Gastroesophageal sphincter (tissue), 4 donors: ENCODE measurements at regions not wholly inside any gene's neighbourhood (a gene's known extent, or its start where the extent isn't known, plus 50 kb on each side); places are given as distances from the start of the nearest gene placed in this dataset.

Experiments used
- ATAC-seq: fragments of 150-250 bp; one replicate; pipeline ENCODE4 v1.9.1; 2016; ENCODE audit warnings: mild to moderate bottlenecking, moderate library complexity
- H3K27ac ChIP-seq, 4 donors: fragments of 200-600 bp; sonication (generic) in 3 of 4; 1 replicate in 3 of 4; 2 replicates in 1 of 4; pipeline ENCODE4 v1.5.1; 2016 to 2019
- H3K27me3 ChIP-seq: fragments of 200-600 bp; sonication (generic); one replicate; pipeline ENCODE4 v1.5.1; 2019
- H3K36me3 ChIP-seq, 2 donors: fragments of 200-600 bp; sonication (generic); one replicate each; pipeline ENCODE4 v1.5.1; 2019; ENCODE audit warnings: control low read depth in 1 of 2
- H3K4me1 ChIP-seq, 3 donors: fragments of 200-600 bp; sonication (generic); 1 replicate in 2 of 3; 2 replicates in 1 of 3; pipeline ENCODE4 v1.5.1; 2016 to 2019; ENCODE audit warnings: control low read depth in 2 of 3
- H3K4me3 ChIP-seq, 2 donors: fragments of 200-600 bp; sonication (generic); one replicate each; pipeline ENCODE4 v1.5.1; 2019; ENCODE audit warnings: mild to moderate bottlenecking in 1 of 2, moderate library complexity in 1 of 2
- H3K9me3 ChIP-seq, 3 donors: fragments of 200-600 bp; sonication (generic); one replicate each; pipeline ENCODE4 v1.5.1; 2017 to 2019; ENCODE audit warnings: control low read depth in 2 of 3
- EP300 ChIP-seq: sonication (generic); formaldehyde crosslinking; IDR thresholded peaks from one replicate; pipeline ENCODE4 v1.6.1; 2017; ENCODE audit warnings: antibody characterized with exemption, mild to moderate bottlenecking
- POLR2A ChIP-seq, 2 donors: fragments of 450-650 bp; IDR thresholded peaks; one replicate each; pipeline ENCODE4 v1.6.1; 2017; ENCODE audit warnings: antibody characterized with exemption in 2 of 2, mild to moderate bottlenecking in 2 of 2, moderate library complexity in 1 of 2
- POLR2AphosphoS5 ChIP-seq: sonication (generic); formaldehyde crosslinking; IDR thresholded peaks from one replicate; pipeline ENCODE4 v1.6.1; 2017; ENCODE audit warnings: antibody characterized with exemption
- WGBS, 2 donors: methylation state at CpG; one replicate each; pipeline ENCODE4 v1.1.5; 2018; ENCODE audit warnings: low coverage in 1 of 2; 5-methylcytosine and 5-hydroxymethylcytosine counted together
- TF ChIP-seq, protein P1 (sequence below), 4 experiments: fragments of 200-600 bp in 2 of 4; fragments of 450-650 bp in 2 of 4; sonication (generic) in 1 of 4; IDR thresholded peaks; one replicate each; pipeline ENCODE4 v1.5.1; 2017 to 2019; ENCODE audit warnings: antibody characterized with exemption in 4 of 4, mild to moderate bottlenecking in 2 of 4, moderate library complexity in 2 of 4

DNA sequence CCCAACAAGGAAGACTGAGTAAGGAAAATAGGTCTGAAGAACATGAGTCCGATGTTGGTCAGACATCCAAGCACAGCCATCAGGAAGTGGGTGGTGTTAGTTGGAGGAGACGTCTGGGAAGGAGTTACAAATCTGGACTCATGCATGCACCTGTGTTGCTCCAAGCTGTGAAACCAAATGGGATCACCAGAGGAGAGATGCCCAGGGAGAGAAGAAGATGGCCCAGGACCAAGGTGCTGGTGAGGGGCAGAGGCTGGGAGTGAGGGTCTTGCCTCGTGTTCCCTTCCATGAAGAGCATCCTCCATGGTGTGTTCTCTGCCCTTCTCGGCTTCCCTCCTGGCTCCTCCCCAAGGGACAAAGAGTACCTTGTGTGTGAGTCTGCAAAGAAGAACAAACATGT, 405.6 kb downstream of the NPHP4 start:
- ATAC-seq, result no peak
- TF ChIP-seq EP300 (no peak), POLR2AphosphoS5 (no peak), POLR2A (IDR thresholded peaks at IDR 0.05) (no peak)
- TF ChIP-seq, protein P1, sequence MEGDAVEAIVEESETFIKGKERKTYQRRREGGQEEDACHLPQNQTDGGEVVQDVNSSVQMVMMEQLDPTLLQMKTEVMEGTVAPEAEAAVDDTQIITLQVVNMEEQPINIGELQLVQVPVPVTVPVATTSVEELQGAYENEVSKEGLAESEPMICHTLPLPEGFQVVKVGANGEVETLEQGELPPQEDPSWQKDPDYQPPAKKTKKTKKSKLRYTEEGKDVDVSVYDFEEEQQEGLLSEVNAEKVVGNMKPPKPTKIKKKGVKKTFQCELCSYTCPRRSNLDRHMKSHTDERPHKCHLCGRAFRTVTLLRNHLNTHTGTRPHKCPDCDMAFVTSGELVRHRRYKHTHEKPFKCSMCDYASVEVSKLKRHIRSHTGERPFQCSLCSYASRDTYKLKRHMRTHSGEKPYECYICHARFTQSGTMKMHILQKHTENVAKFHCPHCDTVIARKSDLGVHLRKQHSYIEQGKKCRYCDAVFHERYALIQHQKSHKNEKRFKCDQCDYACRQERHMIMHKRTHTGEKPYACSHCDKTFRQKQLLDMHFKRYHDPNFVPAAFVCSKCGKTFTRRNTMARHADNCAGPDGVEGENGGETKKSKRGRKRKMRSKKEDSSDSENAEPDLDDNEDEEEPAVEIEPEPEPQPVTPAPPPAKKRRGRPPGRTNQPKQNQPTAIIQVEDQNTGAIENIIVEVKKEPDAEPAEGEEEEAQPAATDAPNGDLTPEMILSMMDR (IDR thresholded peaks at IDR 0.05), result no peak
- 40 to 65% methylated on average over 1 to 4 of the region's 4 CpGs for WGBS, 2 donors
- H3K9me3 ChIP-seq, result peaks cover 0 to 19% (median 0%) of the 10 kb centered on the region in 3 donors
- H3K36me3 ChIP-seq, result no peaks in the 10 kb centered on the region
- no peaks in the 10 kb centered on the region for H3K4me1 ChIP-seq
- H3K27me3 ChIP-seq, result peaks cover 43% of the 10 kb centered on the region
- no peak overlapping the region for H3K27ac ChIP-seq
- H3K4me3 ChIP-seq, result no peak overlapping the region

DNA sequence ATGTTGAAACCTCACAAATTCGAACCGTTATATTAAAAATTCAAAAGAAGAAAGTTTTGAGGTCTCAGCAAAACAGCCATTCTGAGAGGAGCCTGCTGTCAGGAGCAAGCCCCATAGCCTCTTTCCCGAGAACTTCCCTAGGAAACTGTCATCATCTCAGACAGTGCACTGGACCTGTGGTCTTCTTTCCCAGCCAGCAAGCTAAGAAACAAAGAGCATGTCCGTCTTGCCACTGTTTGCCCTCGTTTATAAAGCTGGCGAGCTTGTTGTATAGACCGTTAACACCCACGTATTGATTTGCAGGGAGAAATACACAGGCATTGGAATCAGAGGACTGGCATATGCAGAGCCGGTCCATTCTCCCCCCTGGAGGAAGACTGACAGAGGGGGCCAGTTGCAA, 407.0 kb downstream of the NPHP4 start:
- H3K9me3 ChIP-seq, result peaks cover 0 to 5% (median 0%) of the 10 kb centered on the region in 3 donors
- TF ChIP-seq, protein P1 (IDR thresholded peaks at IDR 0.05), result no peak
- TF ChIP-seq EP300, result no peak
- TF ChIP-seq POLR2AphosphoS5, result no peak
- no peak for TF ChIP-seq POLR2A (IDR thresholded peaks at IDR 0.05)
- WGBS, 2 donors, result 76 to 83% methylated on average over 5 to 8 of the region's 9 CpGs
- no peaks in the 10 kb centered on the region for H3K4me1 ChIP-seq
- no peak overlapping the region for H3K27ac ChIP-seq
- H3K36me3 ChIP-seq, result no peaks in the 10 kb centered on the region
- peaks cover 52% of the 10 kb centered on the region for H3K27me3 ChIP-seq
- H3K4me3 ChIP-seq, result no peak overlapping the region
- ATAC-seq, result no peak

DNA sequence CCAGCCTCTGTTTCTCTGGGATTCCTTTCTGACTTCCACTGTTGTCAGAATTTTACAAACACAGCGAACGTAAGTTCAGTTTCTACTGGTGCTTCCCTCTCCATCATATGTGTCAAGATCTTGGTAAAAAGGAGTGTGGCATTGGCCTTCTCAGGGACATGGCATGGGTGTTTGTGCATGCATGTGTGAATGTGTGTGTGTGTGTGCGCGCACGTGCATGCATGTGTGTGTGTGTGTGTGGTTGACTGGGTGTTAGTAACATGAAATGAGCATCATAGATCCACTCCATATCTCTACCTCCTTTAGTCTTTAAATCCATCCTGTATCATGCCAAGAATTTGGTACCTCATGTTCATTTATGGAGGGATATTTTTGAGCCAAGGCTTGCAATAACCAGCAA, 411.3 kb downstream of the NPHP4 start:
- no peak for ATAC-seq
- Histone ChIP-seq H3K4me1 (no peaks in the 10 kb centered on the region), H3K27ac (no peak overlapping the region), H3K4me3 (no peak overlapping the region), H3K9me3 (no peaks in the 10 kb centered on the region), H3K27me3 (peaks cover 63% of the 10 kb centered on the region), H3K36me3 (no peaks in the 10 kb centered on the region)
- TF ChIP-seq, protein P1 (IDR thresholded peaks at IDR 0.05), result no peak
- TF ChIP-seq POLR2AphosphoS5 (no peak), EP300 (no peak), POLR2A (IDR thresholded peaks at IDR 0.05) (no peak)
- WGBS, 2 donors, result 76 to 93% methylated on average over 5 of the region's 5 CpGs

DNA sequence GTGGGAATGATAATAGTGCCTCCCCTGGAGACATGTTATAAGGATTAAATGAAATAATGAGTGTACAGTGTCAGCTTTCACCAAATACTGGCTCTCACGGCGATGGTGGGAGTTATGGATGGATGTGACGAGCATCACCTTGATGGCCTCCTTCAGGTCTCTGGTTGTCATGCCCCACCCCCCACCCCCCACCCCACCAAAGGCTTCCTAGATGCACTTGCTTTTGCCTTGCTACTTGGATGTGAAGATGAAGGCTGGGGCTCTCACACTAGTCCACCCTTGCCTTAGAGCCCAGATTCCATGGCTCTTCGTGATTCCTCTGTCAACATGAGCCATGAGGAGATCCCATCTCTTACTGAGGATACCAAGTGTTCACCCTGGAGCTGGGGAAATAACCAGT, 412.3 kb downstream of the NPHP4 start:
- Histone ChIP-seq H3K27ac (no peak overlapping the region), H3K9me3 (no peaks in the 10 kb centered on the region), H3K27me3 (peaks cover 72% of the 10 kb centered on the region), H3K4me3 (no peak overlapping the region), H3K36me3 (no peaks in the 10 kb centered on the region), H3K4me1 (no peaks in the 10 kb centered on the region)
- TF ChIP-seq POLR2A (IDR thresholded peaks at IDR 0.05) (no peak), EP300 (no peak), POLR2AphosphoS5 (no peak)
- TF ChIP-seq, protein P1 (IDR thresholded peaks at IDR 0.05), result no peak
- WGBS, 2 donors, result 86 to 100% methylated on average over 2 to 4 of the region's 4 CpGs
- no peak for ATAC-seq

DNA sequence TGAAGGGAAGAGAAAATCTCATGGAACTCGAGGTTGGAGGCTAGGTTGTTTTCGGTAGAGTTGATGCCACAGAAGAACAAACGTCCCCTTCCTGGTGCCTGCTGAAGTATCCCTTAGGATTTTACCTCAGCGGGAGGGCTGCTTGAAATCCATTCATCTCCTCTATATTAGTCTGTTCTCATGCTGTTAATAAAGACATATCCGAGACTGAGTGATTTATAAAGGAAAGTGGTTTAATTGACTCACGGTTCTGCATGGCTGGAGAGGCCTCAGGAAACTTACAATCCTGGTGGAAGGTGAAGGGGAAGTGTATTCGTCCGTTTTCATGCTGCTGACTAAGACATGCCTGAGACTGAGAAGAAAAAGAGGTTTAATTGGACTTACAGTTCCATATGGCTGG, 413.5 kb downstream of the NPHP4 start:
- WGBS, 2 donors, result 66 to 82% methylated on average over 6 to 7 of the region's 8 CpGs
- no peaks in the 10 kb centered on the region for H3K9me3 ChIP-seq
- TF ChIP-seq, protein P1 (IDR thresholded peaks at IDR 0.05), result no peak
- no peak for TF ChIP-seq POLR2AphosphoS5
- no peak for TF ChIP-seq POLR2A (IDR thresholded peaks at IDR 0.05)
- TF ChIP-seq EP300, result no peak
- H3K36me3 ChIP-seq, result no peaks in the 10 kb centered on the region
- H3K27ac ChIP-seq, result no peak overlapping the region
- no peak overlapping the region for H3K4me3 ChIP-seq
- no peaks in the 10 kb centered on the region for H3K4me1 ChIP-seq
- no peak for ATAC-seq
- peaks cover 68% of the 10 kb centered on the region for H3K27me3 ChIP-seq
